DMS53 (cell line): ENCODE measurements at regions not wholly inside any gene's neighbourhood (a gene's known extent, or its start where the extent isn't known, plus 50 kb on each side); places are given as distances from the start of the nearest gene placed in this dataset.

Experiments used
- DNase-seq: peaks from one replicate; lab custom pipeline; 2025; lab: John Stamatoyannopoulos, UW

DNA sequence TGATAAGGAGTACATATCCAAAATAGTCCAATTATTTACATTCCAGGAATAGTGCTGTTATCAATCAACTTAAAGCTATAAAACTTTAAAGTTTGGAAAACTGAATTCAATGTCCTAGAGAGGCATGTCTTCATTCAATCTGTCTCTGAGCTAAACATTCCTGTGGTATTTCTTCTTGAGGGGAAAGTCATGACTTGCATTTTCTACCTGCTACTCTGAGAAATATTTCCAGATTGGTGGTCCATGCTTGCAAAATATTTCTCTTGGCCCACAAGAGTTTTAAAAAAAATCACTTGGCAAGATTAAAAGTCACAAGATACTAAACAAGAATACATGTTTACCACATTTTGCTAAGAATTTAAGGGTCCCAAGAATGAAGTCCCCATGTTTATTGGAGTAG is 63.6 kb upstream of the HGF start:
- no peak for DNase-seq

DNA sequence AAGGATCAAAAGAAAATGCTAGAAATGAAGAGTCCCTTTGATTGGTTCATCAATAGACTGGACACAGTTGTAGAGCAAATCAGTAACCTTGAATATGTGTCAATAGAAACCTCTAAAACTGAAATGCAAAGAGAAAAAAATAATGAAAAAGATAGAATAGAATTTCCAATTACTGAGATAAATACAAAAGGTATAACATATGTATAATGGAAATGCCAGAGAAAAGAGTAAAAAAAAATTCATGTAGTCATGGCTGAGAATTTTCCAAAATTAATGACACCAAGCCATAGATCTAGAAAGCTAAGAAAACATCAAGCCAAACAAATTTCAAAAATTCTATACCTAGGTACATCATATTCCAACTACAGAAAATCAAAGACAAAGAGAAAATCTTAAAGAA is 62.0 kb upstream of the HGF start:
- no peak for DNase-seq

DNA sequence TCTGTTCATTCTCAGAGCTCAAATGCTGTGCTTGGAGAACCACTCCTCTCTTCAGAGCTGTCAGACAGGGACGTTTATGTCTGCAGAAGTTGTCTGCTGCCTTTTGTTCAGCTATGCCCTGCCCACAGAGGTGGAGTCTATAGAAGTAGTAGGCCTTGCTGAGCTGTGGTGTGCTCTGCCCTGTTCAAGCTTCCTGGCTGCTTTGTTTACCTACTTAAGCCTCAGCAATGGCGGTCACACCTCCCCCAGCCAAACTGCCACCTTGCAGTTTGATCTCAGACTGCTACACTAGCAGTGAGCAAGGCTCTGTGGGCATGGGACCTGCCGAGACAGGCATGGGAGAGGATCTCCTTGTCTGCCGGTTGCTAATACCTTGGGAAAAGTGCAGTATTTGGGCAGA is 59.7 kb upstream of the HGF start:
- DNase-seq, result peak; percentile 84

DNA sequence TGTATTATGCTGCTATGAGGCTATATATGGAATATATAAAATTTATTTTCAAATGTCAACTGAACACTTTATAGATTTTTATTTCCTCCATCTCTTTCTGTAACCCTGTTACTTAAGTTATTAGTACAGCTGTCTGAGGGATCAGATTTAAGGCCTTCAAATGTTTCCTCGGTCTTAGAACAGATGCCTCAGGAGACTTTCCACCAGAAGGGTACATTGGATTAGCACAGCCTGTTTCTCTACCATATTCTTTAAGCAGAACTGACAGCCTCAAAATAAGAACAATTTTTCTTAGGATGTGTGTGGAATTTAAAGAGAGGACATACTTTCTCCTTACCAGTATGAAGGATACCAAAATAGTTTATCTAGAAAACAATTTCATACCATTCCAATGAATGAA is 53.0 kb upstream of the HGF start:
- DNase-seq, result no peak

DNA sequence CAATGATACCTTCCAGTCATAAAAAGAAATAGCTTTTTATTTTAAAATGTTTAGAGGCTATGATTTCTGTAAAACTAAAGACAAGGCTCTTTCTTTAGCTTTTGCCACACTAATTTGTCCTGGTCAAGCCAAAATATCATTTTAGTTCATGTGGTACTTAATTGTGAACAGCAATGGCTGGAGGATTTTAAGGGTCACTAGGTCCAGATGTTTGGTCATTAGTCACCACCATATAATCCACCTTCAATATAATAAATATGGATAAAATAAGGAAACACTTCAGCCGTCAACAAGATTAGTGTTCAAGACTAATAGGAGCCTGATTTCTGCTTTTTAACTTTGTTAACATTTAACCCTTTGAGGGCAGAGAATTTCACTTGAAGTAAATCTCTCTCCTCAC is 50.0 kb upstream of the HGF start:
- DNase-seq, result no peak
